ENCODE measurements at regions not wholly inside any gene's neighbourhood (a gene's known extent, or its start where the extent isn't known, plus 50 kb on each side); places are given as distances from the start of the nearest gene placed in this dataset.
"Not testable (repeated sequence)": the region's sequence is repeated elsewhere in the genome, so short reads cannot be mapped to it uniquely, and the experiment has no call there.

DNA sequence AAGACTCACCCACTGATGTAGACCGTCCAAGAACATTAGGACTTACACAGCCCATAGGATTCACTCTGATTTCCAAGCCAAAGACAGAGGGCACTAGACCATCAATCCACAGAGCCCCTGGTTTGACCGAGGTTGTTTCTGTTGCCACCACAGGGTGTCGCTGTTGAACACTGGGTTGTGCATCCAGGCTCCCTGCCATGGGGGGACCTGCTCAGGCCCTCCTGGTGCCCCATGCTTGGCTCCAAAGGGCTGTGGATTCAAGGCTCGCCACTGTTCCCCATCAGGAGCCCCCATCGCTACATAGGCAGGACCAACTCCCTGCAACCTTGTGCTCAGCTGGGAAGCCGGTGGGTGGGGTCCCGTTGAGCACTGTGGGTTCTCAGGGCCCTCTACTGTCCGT is 128.0 kb upstream of the ANO1 start:
- DNase-seq, result no peak

DNA sequence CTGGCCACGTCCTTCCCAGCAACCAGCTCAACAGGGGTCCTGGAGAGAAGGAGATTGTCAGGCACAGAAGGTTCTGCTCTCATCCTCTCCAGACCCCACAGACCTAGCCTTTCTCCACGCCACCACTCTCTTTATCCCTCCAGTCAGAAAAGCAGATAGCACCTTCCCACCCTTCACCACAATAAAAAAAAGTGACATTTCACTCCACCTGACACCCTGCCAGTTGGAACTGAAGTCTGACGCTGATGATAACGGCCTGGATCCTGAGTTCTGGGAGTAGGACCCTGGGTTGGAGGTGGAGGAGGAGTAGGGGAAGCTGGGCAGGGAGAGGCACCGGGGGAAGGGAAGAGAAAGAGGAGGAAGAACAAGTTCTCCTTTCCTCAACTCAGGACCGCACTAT is 127.5 kb upstream of the ANO1 start:
- DNase-seq, result no peak

DNA sequence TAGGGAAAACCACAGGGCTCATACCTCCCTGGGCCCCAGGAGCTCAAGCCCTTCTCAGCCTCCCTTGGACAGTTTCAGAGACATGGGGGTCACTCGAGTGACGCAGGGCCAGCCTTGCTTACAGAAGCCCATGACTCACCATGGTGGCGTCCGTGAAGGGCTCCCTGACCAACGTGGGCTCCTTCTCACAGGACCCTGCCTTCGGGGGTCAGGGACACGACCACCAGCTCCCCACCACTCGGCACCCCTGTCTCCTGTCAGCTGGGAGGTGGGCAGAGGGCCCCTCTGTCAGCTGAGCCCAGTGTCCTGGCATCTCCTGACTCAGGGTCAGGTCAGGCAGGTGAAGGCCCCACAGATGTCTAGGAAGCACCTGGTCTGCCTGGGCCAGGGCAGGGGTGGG is 126.3 kb upstream of the ANO1 start:
- DNase-seq, result no peak

DNA sequence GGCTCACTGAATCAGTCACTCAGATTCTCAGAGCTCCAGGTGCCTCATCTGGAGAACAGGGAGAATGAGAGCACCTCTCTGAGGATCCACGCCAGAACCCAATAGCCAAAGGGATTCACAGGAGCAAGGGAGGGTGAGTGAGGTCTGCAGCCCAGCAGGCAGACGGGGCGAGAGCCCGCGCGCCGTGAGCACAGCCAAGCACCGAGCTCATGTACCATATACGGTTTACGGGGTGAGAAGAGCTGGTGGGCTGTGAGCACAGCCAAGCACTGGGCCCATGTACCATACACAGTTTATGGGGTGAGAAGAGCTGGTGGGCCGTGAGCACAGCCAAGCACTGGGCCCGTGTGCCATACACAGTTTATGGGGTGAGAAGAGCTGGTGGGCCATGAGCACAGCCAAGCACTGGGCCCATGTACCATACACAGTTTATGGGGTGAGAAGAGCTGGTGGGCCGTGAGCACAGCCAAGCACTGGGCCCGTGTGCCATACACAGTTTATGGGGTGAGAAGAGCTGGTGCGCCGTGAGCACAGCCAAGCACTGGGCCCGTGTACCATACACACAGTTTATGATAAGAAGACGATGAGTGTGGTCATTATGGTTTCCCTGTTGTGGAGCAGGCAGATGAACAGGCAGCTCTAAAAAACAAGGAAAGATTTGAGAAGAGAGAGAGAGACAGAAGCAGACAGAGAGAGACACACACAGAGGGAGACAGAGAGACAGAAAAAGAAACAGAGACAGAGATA is 125.7 kb upstream of the ANO1 start:
- not testable (repeated sequence) for DNase-seq

DNA sequence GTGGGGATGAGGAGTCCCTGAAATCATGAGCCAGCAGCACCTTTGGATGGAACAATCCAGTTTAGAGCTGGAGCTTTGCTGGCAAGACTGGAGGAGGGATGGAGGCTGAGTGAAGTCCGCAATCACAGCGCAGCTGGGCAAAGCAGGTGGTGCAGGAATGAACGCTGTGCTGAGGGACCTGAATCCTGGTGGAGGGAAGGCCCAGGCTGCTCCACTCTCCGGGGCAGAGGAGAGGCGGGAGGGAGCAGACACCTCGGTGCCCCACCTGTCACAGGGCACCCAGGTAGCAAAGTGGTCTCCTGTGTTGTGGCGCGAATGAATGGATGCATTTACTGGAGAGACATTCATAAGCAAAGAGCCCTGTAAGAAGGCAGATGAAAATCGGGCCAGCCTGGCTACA is 124.8 kb upstream of the ANO1 start:
- DNase-seq, result no peak

DNA sequence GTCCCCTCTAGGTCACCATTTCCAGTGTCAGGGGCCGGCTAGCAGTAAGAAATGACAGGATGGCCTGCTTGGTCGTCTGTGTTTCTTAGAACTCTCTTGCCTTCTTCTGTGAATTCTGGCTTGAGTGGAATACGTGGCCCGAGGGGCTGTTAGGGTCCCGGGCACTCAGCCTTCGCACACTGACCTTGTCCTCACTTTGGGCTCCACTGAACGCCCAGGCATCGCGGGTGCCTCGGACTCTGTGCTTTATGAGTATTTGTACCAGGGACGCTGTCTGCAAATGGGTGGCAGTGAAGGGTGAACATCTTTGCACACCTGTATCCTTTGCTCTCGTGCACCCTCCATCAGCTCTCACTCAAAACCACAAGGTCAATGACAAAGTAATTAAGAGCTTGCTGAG is 123.4 kb upstream of the ANO1 start:
- DNase-seq, result no peak

DNA sequence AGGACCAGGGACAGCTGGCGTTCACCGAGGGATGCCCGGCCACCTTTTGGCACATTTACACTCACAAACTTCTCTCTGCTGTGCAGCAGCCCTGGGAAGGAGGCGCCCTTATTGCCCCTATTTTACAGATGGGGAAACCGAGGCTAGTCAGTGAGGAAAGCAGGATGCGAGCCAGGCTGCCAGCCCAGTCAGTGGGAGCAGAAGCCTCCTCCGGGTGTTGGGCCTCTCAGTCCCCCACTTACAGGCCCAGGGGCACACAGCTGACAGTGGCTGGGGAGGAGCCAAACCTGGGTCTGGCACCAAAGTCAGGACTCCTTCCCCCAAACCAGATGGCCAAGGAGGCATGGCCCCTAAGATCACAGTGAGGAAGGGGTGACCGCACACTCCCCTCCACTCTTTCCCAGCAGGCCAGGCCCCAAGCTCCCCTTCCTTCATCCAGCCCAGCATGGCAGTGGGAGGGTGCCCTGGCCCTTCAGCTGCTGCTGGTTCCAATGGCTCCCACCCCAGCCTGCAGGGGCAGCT is 121.4 kb upstream of the ANO1 start:
- no peak for DNase-seq

DNA sequence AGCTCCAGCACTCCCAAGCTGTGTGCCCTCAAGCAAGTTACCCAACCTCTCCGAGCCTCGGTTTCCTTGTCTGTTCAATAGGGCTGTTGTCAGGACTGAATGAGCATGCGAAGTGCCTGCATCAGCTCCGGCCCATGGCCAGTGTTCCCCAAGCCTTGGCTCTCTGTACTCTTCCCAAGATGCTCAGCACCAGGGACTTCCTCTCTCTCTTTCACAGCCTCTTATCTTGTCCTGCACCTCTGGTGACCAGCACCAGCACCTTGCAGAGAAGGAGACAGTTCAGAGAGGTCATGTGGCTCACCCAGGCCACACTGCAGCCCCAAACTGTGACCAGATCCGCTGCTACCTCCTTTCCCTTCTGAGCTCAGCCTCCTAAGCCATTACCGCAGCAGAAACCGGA is 120.3 kb upstream of the ANO1 start:
- DNase-seq, result no peak

DNA sequence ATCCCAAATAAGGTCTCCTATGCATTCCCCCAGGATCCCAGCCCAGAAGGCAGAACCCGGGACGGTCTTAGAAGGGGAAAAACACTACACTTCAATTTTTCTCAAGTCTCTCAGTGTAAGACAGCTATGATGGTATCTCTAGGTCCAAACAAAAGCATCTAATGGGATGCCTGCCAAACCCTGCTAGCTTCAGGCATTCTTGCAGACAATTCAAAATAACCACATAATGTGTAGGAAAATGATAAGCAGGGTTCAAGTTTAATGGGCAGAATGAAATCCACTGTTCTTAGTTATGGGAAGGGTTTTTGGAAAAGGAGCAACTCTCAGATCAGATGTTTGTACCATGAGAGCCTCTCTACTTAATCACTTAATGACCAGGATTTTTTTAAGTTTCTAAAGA is 119.8 kb upstream of the ANO1 start:
- no peak for DNase-seq

DNA sequence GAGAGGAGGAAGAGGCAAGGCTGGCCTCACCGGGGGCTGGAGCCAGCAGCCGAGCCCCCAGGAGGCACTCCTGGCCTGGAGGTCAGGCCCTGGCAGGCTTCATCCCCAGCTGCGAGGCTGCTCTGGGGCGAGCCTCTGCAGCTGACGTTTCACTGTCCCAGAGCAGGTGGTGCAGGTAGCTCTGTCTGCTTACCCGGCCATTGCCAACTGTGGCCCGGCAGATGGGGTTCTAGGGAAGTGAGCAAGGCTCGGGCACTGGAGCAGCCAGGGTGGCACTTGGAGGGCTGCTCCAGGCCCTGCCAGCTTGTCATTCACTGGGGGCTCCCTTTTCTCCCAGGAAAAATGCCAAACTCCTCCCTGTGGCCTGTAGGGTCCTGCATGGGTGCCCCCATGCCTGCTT is 118.7 kb upstream of the ANO1 start:
- DNase-seq, result no peak

DNA sequence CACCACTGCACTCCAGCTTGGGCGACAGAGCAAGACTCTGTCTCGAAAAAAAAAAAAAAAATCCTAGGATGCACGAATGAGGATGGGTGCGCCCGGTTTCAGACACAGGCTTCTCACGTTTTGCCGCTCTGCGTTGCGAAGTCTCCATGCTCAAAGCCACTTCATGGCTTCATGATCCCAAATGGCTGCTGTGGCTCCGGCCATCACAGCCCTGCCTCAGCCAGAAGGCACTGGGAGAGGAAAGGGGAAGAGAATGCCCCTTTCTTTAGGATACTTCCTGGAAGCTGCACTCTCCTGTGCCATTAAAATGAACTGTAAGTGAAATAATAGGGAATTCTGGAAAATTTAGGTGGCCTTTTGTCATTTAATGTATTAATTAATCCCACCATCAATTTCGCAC is 116.4 kb upstream of the ANO1 start:
- DNase-seq, result no peak

DNA sequence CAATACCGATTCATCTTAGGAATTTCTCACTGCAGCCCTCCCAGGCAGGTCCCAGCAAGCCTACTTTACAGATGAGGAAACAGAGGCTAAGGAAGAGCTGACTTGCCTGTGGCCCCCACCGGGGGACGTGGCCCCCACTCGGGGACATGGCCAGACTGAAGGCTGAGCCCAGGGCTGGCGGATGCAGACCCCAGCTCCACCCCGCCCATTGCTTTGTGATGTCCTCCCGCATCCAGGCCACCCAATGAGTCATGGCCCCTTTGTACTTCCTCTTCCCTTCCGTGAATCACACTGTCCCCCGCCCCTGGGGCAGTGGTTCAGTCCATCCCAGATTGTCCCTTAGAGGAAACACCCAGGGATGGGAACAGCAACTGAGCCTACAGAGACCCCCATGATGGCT is 116.0 kb upstream of the ANO1 start:
- no peak for DNase-seq

DNA sequence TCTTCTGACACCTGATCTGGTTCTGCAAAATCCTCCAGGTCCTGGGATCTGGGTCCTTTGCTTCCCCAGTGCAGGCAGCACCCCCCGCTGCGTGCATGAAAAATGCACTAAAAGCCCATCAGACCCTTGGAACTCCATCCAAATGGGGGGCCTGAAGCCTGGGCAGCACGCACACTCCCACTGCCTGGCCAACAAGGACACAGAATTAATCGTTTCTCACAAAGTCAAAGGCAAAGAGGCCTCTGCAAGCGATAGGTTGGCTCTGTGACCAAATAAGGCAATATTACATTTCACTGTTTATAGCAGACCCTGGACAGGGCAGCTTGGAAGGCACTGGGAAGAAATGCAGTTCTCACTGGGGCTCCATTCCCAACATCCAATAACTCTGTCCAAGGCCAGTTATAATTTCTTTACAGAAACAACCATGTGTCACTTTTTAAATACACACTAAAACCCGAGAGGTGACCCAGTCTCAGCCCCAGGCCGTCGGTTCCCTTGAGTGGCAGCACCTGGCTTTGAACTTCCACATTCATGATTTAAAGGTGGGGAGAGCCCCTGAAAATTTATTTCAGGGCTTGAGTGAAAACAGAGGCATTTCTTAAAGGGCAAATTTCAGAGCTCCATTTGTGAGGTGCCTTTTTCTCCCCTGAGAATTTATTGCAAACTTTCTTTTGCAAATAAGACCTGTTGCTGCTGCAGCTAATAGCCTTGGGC is 114.4 kb upstream of the ANO1 start:
- no peak for DNase-seq

DNA sequence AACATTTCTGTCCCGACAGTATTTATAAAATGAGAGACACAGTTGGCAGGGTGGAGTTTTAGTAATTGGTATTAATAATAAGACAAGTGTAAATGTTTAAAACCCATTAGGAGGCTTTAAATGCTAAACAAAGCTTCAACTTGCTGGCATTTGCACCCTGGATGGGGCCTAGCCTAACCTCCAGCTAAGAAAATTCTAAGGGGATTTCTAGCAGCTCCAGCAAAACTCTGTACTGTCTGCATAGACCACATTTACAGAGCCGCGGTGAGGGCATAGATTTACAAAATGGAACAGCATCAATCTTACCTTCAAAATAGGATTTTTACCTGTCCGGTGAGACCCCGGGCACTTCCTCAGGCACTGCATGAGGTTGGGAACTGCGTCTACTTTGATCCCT is 113.9 kb upstream of the ANO1 start:
- no peak for DNase-seq

DNA sequence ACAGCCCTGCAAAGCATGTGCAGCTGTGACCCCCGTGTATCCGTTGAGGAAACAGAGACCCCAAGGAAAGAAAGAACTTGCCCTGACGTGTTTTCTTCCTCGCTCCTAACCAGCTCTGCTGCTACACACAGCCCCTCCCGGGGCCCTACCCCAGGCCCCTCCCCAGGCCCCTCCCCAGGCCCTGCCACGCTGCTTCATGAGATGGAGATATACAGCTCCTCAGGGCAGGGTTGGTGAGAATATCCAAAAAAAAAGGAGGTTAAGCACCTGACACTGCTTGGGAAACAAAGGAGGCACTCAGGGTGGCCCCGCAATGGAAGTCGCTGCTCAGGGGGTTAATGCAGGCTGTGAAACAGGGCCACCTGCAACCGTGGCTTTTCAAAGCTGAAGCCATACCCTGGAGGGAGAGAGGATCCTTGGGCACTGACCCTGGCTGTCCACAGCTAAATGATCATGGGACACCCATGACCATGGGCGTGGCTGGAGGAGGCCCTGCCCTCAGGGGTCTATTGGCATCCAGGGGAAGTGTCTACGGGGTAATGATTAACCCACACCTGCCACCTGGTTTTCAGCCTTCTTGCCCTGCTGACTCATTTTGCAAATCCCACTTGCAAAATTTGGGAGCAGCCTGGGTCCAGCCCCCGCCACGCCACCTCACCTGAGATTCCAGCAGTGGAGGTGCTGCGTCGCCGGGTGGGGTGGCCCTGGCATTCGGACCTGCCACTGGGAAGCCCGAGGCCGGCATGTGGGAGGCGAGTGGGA is 112.1 kb upstream of the ANO1 start:
- DNase-seq, result no peak

DNA sequence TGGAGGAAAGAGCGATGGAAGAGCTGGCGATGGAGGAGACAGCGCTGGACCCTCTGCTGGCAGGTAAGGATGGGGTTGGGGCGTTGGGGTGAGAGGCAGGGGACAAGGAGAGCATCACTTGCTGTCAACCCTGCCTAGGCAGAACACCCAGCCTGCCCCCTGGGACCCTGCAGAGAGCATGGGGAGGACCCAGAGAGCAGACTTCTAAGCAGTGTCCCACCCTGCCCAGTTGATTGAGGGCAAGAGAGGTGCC is 111.6 kb upstream of the ANO1 start:
- no peak for DNase-seq

DNA sequence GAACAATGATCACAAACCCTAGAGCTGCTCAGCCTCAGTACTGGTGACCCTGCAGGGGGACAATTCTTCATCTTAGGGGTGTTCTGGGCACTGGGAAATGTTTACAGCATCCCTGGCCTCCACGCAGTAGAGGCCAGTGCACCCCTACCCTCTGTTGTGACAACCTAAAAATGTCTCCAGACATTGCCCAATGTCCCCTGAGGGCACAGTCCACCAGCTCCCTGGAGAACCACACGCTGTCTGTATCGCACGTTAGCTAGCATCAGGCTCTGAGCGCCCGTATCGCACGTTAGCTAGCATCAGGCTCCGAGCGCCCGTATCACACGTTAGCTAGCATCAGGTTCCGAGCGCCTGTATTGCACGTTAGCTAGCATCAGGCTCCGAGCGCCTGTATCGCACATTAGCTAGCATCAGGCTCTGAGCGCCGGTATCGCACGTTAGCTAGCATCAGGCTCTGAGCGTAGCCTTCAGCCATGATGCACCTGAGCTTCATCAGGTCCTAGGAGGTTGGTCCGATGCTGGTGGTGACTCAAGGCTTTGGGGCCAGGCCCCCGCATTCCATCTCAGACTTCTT is 111.1 kb upstream of the ANO1 start:
- no peak for DNase-seq

DNA sequence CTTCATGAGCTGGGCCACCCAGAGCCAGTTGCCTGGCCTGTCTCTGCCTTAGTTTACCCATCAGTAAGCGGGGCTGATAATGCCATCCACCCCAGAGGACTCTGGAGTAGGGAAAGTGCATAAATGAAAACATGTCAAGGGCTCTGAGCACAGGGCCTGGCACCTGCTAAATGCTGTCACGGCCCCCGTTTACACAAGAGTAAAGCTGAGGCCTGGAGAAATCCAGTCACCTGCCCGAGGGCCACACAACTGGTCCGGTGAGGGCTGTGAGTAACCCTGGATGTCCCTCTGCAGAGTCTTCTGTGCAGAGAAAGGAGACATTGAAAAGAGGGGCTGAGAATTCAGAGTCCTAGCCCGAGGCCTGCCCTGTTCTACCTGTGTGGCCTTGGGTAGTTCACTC is 110.6 kb upstream of the ANO1 start:
- DNase-seq, result no peak

DNA sequence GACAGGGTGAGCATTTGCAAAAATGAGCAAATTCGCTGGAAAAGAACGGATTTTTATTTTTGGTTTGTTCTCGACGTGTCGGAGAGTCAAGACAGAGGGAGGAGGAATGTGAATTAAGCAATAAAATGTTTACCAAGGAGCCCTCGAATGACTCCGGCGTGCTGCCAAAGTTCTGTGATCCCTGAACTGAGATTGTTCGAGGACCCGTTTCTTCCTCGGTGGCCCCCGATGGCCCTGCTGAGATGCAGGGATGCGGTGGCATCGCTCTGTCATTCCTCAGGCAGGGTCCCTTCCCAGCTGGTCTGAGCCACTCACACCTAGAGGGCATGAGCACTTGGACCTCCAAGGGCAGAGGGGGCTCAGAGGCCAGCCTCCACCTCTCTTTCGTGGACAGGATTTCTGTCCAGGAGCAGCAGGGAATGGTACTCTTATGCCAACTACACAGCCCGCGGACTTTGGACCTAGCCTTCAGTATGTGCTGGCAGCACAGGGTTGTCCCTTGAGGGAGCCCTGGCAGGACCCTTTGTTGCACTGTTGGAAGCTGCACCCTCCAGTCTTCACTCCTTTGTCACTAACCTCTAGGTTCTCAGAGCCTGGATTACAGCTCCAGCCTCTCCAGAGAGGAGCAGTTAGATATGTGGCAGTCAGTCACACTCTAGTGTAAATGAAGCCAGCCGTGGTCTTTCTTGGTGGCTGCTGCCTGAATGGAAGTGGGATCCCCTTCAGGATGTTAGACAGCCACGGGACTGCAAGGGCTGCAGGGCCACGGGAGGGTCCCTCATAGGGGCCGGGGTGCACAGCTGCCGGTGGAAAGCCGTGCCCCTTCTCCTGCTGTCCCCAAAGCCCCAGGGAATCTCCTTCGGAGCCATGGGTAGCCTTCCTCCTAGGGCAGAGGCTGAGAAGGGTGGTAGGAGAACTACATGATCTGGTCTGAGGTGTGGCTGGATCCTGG is 109.4 kb upstream of the ANO1 start:
- DNase-seq, result no peak

DNA sequence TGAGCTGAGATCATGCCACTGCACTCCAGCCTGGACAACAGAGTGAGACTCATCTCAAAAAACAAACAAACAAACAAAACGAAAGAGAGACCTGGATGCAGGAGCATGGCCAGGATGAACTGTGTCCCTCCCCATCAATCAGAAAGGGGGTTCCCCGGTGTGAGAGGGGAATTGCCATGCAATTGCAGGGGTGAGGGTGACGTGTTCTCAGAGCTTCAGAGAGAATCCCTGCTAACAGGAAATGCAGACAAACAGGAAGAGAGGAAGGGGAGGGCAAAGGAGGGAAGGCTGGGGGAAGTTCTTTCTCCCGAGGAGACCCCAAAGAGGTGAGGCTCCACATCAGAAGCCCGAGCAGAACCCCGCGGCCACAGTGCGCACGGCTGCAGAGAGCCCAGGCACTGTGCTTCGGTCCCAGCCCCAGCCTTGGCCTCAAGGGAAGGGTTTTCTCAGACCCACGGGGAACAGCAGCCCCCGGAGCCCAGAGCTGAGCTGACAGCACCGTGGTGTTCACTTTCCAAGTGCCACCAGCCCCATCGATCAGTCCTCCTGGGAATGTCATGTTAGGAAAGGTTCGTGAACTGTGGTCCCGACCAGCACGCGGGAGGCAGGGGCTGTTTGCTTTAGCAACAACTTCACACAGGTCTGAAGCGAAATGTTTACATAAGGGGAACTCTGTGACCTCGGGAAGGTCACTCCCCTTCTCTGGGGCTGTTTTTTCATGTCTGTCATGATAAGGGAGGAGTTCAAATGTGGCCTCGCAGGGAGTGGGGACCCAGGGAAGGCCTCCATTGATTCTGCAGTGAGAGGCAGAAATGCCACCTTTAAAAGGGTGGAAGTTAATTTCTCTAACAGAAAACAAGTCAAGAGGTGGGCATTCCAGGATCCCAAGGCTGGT is 108.0 kb upstream of the ANO1 start:
- no peak for DNase-seq

Data from muscle of arm (tissue), 1 donor.